ENCODE measurements at regions not wholly inside any gene's neighbourhood (a gene's known extent, or its start where the extent isn't known, plus 50 kb on each side); places are given as distances from the start of the nearest gene placed in this dataset.

GRCh38 chr2:198307093-198307492, 502.7 kb downstream of the PLCL1 start:
- no peak for ATAC-seq (ENCODE audit: insufficient read depth, low FRiP score)
- 79 to 88% methylated on average over 3 of the region's 3 CpGs for WGBS, 2 donors

DNA sequence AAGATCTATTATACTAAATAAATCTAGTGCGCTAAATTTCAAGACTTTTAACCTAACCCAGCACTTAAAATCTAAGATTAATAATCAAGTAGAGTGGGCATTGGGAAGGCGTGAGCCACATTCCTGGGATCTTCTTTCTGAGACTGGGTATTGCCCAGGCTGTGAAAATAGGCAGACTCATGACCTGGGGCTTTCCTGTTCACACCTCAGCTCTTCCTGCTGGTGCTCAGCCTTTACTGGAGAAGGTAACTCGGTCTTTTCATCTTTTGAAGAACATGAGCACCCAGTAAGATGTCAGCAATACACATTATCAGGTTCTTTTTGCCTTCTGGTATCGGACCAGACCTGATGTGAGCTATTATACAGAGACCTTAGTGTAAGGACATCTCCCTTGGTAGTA, 500.5 kb downstream of the PLCL1 start:
- H3K27ac ChIP-seq (ENCODE audit: low read depth in 1 of 2, low read length in 1 of 2) = no peak overlapping the region
- TF ChIP-seq, protein P1, sequence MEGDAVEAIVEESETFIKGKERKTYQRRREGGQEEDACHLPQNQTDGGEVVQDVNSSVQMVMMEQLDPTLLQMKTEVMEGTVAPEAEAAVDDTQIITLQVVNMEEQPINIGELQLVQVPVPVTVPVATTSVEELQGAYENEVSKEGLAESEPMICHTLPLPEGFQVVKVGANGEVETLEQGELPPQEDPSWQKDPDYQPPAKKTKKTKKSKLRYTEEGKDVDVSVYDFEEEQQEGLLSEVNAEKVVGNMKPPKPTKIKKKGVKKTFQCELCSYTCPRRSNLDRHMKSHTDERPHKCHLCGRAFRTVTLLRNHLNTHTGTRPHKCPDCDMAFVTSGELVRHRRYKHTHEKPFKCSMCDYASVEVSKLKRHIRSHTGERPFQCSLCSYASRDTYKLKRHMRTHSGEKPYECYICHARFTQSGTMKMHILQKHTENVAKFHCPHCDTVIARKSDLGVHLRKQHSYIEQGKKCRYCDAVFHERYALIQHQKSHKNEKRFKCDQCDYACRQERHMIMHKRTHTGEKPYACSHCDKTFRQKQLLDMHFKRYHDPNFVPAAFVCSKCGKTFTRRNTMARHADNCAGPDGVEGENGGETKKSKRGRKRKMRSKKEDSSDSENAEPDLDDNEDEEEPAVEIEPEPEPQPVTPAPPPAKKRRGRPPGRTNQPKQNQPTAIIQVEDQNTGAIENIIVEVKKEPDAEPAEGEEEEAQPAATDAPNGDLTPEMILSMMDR (IDR thresholded peaks at IDR 0.05; ENCODE audit: control extremely low read depth, extremely low read depth) = no peak
- WGBS, 2 donors = 71 to 84% methylated on average over 4 of the region's 4 CpGs
- H3K9me3 ChIP-seq (ENCODE audit: control insufficient read depth in 4 of 4, insufficient read depth in 3 of 4, low read length in 3 of 4) = peaks cover 0 to 3% (median 0%) of the 10 kb centered on the region in 4 donors
- no peak overlapping the region for H3K9ac ChIP-seq (ENCODE audit: insufficient read depth in 1 of 2, low read length in 2 of 2)
- no peaks in the 10 kb centered on the region for H3K36me3 ChIP-seq (ENCODE audit: control insufficient read depth in 4 of 4, insufficient read depth in 4 of 4, low read length in 4 of 4)
- no peak for ATAC-seq (ENCODE audit: insufficient read depth, low FRiP score)
- H3K4me1 ChIP-seq (ENCODE audit: control insufficient read depth in 5 of 5, insufficient read depth in 5 of 5, low read length in 5 of 5) = peaks cover 0 to 5% (median 0%) of the 10 kb centered on the region in 5 donors
- no peak for DNase-seq
- no peak overlapping the region for H3K4me3 ChIP-seq
- H3K27me3 ChIP-seq (ENCODE audit: control insufficient read depth in 3 of 3, insufficient read depth in 3 of 3, low read length in 2 of 3) = peaks cover 0 to 5% (median 0%) of the 10 kb centered on the region in 3 donors

More at GRCh38 chr2:198307093-198307492, 502.7 kb downstream of the PLCL1 start:
- Histone ChIP-seq H3K36me3 (ENCODE audit: control insufficient read depth in 4 of 4, insufficient read depth in 4 of 4, low read length in 4 of 4) (no peaks in the 10 kb centered on the region), H3K4me3 (no peak overlapping the region), H3K27me3 (ENCODE audit: control insufficient read depth in 3 of 3, insufficient read depth in 3 of 3, low read length in 2 of 3) (no peaks in the 10 kb centered on the region), H3K27ac (ENCODE audit: low read depth in 1 of 2, low read length in 1 of 2) (no peak overlapping the region), H3K9ac (ENCODE audit: insufficient read depth in 1 of 2, low read length in 2 of 2) (no peak overlapping the region), H3K4me1 (ENCODE audit: control insufficient read depth in 5 of 5, insufficient read depth in 5 of 5, low read length in 5 of 5) (peaks cover 0 to 5% (median 0%) of the 10 kb centered on the region in 5 donors), H3K9me3 (ENCODE audit: control insufficient read depth in 4 of 4, insufficient read depth in 3 of 4, low read length in 3 of 4) (no peaks in the 10 kb centered on the region)
- TF ChIP-seq, protein P1 (IDR thresholded peaks at IDR 0.05; ENCODE audit: control extremely low read depth, extremely low read depth) = no peak
- DNase-seq = no peak

GRCh38 chr2:198297350-198297749, 493.0 kb downstream of the PLCL1 start:
- Histone ChIP-seq H3K9me3 (ENCODE audit: control insufficient read depth in 4 of 4, insufficient read depth in 3 of 4, low read length in 3 of 4) (peaks cover 0 to 3% (median 0%) of the 10 kb centered on the region in 4 donors), H3K9ac (ENCODE audit: insufficient read depth in 1 of 2, low read length in 2 of 2) (no peak overlapping the region), H3K36me3 (ENCODE audit: control insufficient read depth in 4 of 4, insufficient read depth in 4 of 4, low read length in 4 of 4) (no peaks in the 10 kb centered on the region), H3K4me1 (ENCODE audit: control insufficient read depth in 5 of 5, insufficient read depth in 5 of 5, low read length in 5 of 5) (no peaks in the 10 kb centered on the region), H3K4me3 (no peak overlapping the region), H3K27ac (ENCODE audit: low read depth in 1 of 2, low read length in 1 of 2) (no peak overlapping the region), H3K27me3 (ENCODE audit: control insufficient read depth in 3 of 3, insufficient read depth in 3 of 3, low read length in 2 of 3) (peaks cover 0 to 5% (median 0%) of the 10 kb centered on the region in 3 donors)
- 48% methylated on average over 2 of the region's 2 CpGs for WGBS, 2 donors
- ATAC-seq (ENCODE audit: insufficient read depth, low FRiP score) = no peak
- TF ChIP-seq, protein P1 (IDR thresholded peaks at IDR 0.05; ENCODE audit: control extremely low read depth, extremely low read depth) = no peak
- no peak for DNase-seq
